HG03565 (cell line): ENCODE measurements at regions not wholly inside any gene's neighbourhood (a gene's known extent, or its start where the extent isn't known, plus 50 kb on each side); places are given as distances from the start of the nearest gene placed in this dataset.

Experiments
- ATAC-seq: cut with Tn5 transposase; IDR thresholded peaks from one replicate; pipeline ENCODE4 v1.9.1; 2021; ENCODE audit warnings: mild to moderate bottlenecking, moderate library complexity; ENCODE audit not compliant: unreplicated experiment

DNA sequence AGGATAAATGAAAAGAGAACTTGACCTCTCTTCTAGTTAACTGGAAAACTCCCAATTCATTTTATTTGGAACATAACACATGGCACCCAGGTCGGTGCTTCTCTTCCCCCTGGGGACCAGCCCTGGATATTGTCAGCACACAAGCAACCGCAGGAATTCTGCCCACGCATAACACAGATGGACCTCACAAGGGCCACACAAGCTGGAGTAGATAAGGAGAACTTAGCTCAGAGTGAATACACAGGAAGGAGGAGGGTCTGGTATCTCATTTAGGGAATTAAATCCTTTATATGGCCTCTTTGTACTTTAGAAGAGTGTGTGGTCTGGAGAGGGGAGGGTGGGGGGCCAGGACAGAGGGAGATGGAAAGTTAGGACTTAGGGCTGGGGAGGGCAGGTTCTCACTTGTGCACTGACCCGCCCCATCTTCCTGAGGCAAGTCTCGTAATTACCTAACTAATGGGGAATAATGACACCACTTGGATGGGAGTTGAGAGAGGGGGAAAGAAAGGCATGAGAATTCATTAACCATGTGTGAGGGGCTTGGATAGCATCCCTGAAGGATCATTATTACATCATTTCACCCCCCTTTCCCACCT, 341.2 kb upstream of the WWC1 start:
- ATAC-seq: no peak

DNA sequence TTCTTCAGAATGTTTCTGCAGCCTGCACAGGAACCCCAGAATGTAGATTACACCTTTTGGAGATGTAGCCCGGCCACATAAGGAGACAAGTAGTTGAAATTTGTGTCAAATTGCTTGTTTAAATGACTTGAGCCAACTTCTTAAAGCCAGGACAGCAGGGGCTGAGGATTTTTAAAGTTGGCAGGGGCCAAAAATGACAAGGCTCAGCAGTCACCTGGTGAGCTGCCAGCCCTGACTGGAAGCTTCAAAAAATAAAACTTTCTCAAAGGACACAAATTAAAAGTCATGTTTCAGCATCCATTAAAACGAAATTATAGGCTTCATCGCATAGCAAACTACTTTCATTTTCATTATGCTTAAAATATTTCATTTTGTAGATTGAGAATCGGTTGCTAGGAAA, 340.3 kb upstream of the WWC1 start:
- ATAC-seq: no peak

DNA sequence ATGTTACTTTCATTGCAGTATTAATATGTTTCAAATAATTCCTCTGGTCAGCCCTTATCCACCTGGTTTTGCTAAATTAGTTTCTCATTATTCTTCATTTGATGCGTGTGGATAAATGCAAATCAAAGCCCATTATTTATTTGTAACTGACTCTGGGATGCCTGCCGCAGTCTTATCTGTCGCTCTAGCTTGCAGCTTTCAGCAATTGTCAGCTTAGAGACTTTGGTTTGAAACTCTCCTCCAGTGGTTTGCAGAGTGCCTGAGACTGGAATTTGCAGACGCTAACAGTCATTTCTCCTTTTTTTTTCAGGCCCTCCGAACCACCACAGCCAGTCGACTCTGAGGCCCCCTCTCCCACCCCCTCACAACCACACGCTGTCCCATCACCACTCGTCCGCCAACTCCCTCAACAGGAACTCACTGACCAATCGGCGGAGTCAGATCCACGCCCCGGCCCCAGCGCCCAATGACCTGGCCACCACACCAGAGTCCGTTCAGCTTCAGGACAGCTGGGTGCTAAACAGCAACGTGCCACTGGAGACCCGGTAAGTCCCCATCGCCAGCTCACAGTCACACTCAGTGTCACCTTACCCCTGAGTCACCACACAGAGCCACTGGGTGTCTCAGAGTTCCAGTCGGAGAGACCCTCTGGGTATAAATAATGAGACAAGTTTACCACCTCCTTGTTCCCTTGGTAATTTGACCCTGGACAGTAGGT, 339.0 kb upstream of the WWC1 start:
- ATAC-seq: no peak

DNA sequence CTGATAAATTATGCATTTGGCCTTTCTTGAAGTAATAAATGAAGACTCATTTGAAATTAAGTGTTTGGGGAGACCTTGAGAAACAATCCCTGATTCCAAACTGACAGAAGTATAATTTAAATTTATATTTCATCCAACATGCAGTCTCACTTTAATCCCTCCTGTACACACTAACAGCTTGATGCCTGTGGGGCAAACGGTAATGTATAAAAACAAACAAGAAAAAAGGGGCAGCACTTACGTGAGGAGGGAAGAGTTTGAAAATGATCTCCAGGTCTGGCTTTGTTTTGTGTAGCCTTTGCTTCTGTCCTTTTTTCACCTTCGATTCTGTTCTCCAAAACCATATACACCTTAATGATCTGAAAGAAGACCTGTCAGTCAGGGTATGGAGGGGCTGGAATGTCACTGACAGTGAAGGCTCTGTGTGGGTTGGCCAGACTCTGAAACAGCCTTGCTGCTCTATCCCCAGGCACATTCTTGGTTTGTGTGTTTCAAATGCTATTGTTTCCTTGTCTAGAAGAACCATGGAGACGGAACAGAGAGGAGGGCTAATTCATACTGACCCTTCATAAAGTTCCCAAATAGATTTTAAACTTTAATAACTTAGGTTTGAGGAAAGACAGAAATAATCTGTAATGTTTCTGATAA, 338.2 kb upstream of the WWC1 start:
- ATAC-seq: no peak

DNA sequence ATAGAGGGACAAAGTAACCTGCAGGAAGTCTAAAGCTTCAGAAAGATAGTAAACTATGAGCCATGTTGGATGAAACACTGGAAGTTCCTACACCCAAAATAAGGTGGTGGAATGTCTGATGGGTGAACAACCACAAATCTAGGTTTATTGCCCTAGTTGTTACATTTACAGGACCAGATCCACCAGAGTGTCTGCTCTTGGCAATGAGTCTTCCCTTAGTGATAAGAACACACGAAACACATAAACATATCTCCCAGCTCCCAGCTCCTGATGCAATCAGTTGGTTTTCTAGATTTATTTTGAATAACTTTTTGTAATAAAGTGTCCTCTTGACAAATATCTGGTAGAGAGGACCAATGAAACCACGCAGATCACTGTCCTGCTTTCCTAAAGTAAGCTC, 329.7 kb upstream of the WWC1 start:
- no peak for ATAC-seq

DNA sequence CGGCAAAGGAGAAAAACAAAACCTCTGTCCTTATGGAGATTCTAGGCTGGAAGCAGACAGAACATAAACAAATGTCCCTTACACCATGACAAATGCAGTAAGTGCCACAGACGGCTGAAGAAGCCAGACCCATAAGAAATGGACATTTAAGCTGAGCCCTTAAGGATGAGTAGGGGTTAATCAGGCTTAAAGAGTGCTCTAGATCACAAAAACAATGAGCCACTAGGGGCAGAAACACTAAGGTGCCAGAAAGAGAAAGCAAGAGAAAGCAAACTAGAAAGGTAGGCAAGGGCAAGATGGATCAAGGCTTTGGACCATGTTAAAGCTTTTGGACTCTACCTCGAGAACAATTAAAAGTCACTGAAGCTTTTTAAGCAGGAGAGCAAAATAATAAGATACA, 326.9 kb upstream of the WWC1 start:
- no peak for ATAC-seq

DNA sequence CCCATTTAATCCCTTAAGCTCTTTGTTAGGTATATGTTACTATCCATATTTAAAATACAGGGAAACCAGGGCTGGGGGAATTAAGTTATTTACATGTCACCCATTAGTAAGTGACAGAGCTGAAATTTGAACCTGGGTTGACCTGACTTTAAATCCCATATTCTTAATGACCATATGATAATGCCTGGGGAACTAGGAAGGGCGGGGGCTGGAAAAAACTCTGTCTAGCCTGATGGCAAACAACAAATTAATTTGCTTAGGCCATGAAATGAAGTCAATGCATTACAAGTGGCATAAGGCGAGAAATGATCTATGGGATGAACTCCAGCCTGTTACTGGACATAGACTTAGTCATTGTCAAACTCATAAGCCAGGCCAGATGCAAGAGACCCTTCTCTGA, 325.7 kb upstream of the WWC1 start:
- no peak for ATAC-seq

DNA sequence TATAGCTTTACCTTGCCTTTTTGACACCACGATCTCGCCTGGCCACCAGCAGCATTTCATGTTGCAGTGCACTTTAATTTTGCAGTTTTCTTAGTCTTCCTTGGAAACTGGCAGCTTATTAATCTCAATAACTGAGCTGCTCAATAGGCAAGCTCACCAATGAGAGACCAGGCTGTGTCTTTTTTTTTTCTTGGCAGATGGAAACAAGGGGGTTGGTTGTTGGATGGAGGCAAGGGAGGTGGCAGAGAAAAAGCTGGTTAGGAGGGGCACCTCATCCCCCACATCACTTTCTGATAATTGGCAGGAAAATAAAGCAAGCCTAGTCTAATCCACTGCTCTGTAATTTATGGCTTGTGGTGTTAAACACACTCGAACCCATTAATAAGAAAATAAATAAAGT, 324.5 kb upstream of the WWC1 start:
- ATAC-seq: no peak

DNA sequence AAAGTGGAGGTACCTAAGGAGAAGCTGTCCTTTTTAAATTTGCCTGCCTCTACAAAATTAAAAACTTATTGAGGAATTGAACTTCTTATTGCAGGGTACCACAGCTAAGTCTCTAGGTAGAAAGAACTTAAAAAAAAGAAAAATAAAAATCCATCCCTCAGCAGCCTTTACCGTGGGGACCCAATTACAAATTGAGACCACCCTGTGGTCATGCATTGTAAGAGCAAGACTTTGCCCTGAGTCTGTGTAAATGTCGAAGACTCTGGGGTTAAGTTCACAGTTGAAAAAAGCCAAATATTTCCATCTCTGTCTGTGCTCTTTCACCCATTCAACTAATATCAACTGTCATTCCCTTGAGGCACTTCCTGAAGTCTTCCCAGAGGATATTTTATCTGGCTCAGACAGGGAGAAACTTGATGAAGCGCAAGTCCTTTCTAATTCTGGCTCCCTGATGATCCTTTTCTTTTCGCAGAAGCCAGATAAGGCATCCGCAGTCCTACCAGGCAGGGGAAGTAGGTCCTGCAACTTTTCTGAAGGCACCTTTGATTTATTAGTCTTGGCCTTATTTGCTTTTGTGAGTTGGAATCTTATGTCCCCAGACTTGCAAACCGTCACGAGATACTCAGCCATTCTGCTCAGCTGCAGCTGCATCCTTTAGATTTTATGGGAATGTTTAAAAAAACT, 323.8 kb upstream of the WWC1 start:
- no peak for ATAC-seq

DNA sequence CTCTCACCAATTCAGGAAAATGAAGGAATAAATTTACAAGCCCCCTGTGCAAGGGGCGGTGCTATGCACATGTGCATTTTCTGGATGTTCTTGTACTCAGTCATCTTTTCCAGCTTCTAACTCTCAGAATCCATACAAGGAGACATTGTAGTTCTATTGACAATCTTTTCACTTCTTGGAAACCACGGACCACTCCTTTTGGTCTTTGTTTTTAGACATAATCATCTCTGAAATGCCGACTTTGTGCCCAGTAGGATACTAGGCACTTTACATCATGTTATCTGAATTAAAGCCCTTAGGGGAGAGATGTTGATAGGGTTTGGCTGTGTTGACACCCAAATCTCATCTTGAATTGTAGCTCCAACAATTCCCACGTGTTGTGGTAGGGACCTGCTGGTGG, 322.6 kb upstream of the WWC1 start:
- no peak for ATAC-seq

DNA sequence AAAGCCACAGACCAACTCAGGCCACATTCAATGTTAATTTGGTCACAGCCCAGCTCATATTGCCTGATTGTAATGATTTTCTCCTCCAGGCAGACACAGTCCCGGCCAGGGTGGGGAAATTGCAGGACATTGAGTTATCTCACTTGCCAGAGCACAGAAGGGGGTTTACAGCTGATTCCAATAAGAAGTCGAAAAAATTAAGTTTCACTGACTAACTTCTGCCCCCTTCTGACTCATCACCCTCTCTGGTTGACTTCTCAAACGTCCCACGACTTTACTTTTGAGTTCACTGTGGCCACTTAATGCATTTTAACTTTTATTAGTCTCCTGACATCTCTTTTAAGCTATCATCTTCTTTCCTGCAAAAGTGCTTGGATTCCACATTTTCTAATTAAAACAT, 321.4 kb upstream of the WWC1 start:
- no peak for ATAC-seq

DNA sequence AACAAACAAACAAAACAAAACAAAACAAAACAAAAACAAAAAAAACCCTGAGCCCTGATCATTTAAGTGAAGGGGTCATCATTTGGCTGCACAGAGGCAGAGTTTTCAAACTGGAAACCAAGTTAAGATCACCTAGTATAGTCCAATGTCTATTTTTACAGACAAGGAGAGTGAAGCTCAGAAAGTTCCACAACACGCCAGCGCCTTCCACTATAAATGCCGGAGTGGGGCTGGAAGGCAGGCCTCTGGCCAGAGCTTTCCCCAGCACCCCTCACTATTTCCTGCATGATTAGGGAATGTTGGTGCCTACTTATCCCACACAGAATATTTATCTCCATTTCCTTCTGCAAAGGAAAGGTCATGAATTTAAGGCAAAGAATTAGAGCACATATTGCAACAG, 319.7 kb upstream of the WWC1 start:
- no peak for ATAC-seq

DNA sequence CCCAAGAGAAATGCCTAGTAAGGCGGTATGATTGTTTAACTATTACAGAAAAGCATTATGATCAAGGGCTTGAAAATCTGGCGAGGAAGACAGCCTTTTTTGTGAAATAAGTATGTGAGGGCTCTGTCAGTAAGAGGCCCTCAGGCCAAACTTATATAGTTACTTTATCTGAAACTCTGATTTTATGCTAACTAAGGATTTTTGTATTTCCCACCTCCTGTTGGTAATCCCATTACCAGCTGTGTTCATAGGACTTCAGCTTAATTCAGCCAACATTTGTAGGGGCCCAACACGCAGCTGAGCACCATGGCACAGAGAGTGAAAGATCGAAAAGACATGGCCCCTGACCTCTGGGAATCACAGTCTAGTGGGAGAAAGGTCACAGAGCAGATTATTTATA, 318.3 kb upstream of the WWC1 start:
- ATAC-seq: no peak

DNA sequence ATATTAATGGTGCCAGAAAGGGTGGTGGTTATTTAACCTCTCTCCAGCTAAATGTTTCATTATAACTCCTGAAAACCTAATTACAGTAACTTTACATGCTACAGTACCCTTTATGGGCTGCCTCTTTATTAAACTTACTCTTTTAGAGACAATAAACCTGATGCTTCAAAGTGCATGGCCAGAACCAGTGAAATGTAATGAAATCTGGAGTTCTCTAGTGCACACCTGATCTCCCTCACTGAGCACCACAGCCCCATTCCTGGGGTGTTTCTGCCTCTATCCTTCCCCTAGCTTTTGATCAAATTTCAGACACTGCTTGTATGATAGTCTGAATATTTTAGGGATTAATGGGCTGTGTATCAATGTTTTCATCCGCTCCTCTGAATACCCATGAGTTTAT, 306.5 kb upstream of the WWC1 start:
- ATAC-seq: no peak

DNA sequence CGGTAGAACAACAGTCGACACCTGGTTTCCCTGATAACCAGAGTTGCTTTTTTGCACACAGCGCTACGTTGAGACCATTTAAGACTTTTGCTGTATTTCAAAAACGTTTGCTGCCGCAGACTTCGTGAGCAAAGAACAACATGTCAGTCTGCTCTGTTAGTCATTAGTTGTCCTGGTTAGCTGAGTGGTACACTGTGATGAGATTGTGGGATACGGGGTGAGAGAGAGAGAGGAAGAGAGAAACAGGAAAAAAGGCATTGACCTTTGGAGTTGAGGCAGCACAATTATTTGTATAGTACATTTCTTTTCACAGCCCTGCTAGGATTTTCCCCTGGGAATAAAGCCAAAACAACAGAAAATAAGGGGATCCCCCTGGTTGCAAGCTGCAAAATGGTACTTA, 306.1 kb upstream of the WWC1 start:
- no peak for ATAC-seq

DNA sequence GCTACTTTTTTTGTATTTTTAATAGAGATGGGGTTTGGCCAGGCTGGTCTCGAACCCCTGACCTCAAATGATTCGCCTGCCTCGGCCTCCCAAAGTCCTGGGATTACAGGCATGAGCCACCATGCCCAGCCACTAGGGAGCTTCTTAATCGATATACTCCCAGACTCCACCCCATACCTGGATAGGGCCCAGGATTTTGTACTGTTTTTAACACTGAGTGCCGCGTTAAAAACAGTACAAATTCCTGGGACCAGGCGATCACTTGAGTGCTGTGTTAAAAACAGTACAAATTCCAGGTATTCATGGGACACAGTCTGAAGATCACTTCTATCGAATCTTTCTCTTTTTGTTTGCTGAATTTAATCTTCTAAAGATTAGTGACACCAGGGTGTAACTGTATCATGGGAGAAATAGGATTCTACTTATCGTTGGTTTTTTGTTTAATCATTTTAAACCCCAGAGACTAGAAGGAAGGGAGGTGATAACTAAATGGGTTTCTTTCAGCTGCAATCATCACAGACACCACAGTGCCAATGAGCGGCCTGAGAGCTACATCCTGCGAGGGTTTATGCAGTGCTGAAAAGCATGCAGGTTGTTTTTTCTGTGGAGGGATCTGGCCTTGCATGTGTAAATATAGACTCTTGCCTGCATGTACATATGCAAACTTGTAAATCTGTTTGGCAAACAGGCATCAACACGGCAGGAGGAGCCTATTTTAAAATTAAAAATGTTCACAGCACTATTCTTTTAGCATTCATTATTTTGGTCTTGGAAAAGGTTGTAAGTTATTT, 303.8 kb upstream of the WWC1 start:
- ATAC-seq: no peak

DNA sequence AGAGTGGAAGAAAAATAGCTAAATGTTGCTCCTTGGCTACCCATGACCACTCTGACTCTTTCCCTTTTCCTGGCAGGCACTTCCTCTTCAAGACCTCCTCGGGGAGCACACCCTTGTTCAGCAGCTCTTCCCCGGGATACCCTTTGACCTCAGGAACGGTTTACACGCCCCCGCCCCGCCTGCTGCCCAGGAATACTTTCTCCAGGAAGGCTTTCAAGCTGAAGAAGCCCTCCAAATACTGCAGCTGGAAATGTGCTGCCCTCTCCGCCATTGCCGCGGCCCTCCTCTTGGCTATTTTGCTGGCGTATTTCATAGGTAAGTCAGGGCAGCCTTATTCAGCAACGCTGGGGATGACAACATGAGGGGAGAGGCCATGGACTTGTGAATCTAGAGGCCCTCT, 298.6 kb upstream of the WWC1 start:
- ATAC-seq: no peak

DNA sequence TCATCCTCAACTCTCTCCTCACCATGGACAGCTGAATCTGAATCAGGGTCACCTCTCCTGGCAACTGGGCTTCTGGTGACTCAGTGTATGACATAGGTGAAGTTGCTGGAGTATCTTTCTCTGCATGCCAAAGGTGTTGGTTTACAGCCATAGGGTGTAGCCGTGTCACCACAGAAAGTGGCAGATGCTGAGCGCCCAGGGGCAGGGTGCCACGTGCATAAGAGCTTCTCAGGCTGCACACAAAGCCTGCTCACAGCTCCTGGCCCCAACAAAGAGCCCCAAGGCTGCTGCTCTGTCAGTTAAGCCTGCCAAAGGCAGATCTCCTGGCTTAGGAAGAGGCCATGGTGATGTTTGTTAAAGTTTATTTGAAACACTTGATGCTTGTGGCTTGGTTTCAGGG, 297.7 kb upstream of the WWC1 start:
- ATAC-seq: no peak

DNA sequence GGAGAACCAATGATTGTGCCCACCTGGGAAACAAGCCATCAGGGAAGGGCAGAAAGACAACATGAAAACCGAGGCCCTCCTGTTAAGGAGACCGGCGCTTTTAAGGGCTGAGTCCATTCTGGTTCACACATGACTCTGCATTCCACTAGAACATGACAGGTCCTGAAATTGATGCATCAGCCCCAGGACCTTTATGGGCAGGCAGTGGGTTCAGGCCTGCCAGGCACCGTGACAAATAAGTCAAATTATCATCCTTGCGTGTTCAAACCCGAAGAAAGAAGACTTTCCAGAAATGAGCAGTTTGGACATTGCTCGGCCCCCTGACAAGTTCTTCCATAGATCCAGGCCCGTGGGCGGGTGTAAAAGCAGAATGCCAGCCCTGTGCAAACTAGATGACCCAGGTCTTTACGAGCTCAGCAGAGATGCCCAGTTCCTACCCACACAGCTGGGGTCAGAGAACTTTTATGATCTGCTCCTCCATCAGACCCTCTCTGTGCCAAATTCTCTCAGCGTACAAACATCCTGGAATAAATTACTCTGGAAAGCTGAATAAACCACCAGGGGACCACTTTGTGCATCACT, 295.5 kb upstream of the WWC1 start:
- no peak for ATAC-seq

DNA sequence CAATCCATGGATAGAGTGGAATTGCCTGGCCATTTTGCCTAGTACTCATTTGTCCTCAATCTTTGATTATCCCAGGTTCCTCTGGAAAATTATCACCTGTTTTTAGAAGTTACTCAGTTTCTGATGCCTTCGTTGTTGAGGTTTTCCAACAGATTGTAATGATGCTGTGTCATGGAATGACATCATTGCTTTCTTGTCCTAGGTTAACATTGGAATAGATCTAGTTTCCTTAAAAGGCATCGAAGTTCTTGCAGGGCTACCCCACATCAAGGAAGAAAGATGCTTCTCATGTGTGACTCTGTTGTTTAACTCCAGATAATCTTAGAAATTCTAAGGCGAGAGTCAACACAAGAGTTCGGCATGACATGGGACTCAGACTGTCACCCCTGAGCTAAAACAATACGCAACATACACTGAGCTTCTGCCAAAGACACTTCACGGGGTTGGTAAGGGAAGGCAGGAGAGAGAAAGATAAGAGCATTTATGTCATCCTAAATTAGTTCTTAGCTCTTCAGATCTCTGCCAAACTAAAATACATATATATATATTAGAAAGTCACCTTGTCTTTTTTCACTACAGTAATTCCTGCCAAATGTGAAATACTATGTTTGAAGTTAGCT, 293.2 kb upstream of the WWC1 start:
- no peak for ATAC-seq
